ENCODE measurements at regions not wholly inside any gene's neighbourhood (a gene's known extent, or its start where the extent isn't known, plus 50 kb on each side); places are given as distances from the start of the nearest gene placed in this dataset.

DNA sequence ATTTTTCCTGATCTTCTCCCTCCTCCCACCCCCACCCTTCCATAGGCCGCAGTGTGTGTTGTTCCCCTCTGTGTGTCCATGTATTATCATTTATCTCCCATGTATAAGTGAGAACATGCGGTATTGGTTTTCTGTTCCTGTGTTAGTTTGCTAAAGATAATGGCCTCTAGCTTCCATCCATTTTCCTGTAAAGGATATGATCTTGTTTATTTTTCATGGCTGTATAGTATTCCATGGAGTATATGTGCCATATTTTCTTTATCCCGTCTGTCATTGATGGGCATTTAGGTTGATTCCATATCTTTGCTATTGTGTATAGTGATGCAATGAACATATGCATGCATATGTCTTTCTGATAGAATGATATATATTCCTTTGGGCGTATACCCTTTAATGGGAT is 173.3 kb upstream of the NAALADL2 start:
- 87 to 96% (median 93%) methylated on average over 4 of the region's 4 CpGs for WGBS, 3 donors

DNA sequence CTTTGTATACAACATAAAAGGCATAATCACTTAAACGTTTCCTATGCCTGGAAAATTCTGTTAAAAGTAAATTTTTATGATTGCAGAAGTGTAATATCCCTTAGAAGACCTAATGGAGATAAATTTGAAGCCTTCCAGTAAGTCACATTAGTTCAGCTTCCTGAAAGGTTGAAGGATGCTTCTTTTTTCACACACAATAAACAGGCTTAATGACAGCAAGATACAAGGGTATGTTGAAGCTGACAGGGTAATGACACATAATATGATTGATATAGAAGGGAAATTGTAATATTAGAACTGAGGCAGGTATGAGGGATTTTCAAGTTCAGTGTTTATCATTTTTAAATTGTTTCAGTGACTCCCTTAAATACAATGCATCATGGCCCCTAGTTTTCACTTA is 161.8 kb upstream of the NAALADL2 start:
- 58 to 64% (median 63%) methylated on average over 1 of the region's 1 CpG for WGBS, 3 donors

More for the DNA sequence above, 173.3 kb upstream of the NAALADL2 start:
- no peak overlapping the region for H3K27ac ChIP-seq (ENCODE audit: low read depth, low read length)

DNA sequence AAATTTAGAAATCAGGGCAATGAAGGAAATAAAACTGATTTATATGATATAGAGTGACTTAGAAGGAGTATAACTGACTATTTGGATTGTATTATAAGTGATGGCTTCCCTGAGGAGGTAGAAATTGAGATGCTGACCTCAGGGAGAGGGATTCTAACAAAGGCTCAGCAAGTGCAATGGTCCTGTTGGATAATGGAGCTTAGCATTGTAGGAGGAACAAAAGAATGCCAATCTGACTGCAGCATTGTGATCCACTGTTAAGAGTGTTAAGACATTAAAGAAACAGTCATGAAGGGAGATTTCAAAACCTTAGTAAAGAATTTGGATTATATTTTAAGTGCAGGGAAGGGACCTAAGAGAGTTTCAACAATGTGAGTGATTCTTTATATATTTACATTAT is 158.4 kb upstream of the NAALADL2 start:
- no peak overlapping the region for H3K27ac ChIP-seq (ENCODE audit: low read depth, low read length)

More for the DNA sequence above, 161.8 kb upstream of the NAALADL2 start:
- no peak overlapping the region for H3K27ac ChIP-seq (ENCODE audit: low read depth, low read length)

DNA sequence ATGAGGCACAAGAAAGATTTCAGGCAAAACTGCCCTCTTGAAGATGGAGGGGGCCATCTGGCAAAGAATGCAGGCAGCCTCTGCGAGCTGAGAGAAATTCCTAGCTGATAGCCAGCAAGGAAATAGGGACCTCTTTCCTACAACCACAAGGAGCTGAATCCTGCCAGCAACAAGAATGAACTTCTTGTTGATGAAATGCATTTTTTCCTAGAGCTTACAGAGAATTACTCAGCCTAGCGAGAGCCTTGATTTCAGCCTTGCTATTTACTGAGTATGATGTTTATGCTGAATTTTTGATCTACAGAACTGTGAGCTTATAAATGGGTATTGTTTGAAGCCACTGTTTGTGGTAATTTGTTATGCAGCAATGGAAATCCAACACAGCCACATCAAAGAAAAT is 148.5 kb upstream of the NAALADL2 start:
- no peak overlapping the region for H3K27ac ChIP-seq (ENCODE audit: low read depth, low read length)
- 76 to 78% (median 77%) methylated on average over 2 of the region's 2 CpGs for WGBS, 3 donors

DNA sequence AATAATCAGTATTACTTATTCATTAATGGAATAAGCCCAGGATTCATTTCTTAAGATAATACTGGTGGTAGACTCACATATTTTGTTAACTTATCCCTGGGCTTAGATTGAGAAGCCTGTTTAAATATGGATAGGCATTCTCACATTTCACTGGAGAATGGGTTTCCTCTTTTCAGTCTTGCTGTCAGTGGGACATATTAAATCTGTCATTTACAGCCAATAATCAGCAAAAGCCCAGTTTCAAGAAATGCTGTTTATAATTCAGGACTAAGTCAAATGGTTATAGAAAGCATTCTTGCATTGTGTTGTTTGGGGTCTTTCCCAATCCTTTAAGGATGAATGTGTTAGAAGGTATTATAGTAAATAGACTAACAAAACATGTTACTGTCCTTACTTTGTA is 143.7 kb upstream of the NAALADL2 start:
- no peak overlapping the region for H3K27ac ChIP-seq (ENCODE audit: low read depth, low read length)

DNA sequence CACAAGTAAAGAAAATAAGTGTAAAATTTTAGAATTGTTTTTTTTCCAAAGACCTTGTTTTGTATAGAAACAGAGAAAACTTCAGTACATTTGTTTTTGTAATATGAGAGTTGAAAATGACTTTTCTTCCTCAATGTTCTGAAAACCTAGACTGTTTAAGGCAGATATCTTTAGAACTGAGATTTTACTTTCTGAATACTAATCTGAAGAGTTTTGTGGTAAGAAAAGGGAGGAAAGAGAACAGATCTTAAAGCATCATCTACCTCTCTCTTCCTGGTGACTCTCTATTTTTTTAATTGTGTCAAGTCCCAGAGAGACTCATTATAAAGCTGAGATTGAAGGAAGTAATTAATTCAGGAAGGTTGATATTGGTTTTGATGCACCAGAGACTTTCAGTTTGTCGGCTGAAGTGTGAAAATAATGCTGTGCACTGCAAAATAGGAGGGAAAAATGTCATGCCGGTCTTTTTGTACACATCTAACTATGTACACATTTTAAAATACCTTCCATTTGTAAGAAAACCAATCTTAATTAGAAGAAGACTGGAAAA is 142.1 kb upstream of the NAALADL2 start:
- 83 to 86% (median 85%) methylated on average over 2 of the region's 2 CpGs for WGBS, 3 donors
- no peak overlapping the region for H3K27ac ChIP-seq (ENCODE audit: low read depth, low read length)

DNA sequence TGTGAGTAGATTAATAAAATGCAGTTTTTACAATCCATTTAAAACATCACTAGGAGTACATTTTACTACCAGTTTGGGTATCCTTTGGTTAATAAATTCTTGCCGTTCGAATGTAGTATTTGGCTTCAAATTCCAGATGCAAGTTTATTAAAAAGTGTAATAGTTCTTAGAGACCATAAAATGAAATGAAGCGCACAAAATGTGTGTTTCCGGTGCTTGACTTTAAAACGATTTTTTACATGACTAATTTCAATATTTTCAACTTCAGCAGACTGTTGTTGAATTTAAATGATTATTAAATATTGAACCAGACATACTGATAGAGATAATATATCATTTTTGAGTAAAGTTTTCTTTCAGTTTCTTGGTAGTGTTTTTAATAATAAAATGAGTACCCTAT is 138.4 kb upstream of the NAALADL2 start:
- 84 to 92% (median 92%) methylated on average over 5 of the region's 5 CpGs for WGBS, 3 donors
- H3K27ac ChIP-seq (ENCODE audit: low read depth, low read length) = no peak overlapping the region

DNA sequence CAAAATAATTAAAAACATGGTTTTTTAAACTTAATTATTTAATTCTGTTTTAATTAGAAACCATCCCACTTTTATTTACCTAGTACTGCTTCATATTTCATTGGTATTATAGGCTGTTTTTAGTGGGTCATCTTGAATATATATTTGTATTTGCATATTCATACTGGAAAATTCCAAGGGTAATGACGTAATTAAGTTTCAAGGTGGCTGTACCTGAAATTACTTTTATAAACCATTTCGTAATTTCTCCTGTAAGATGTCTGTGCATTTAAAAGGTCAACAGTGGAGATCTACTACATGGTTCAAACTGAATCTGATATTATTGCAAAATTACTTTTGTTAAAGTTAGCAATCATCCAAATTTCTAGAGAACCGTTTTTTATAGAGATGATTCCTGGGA is 133.8 kb upstream of the NAALADL2 start:
- WGBS, 3 donors = 80 to 89% (median 87%) methylated on average over 3 of the region's 3 CpGs
- H3K27ac ChIP-seq (ENCODE audit: low read depth, low read length) = no peak overlapping the region

DNA sequence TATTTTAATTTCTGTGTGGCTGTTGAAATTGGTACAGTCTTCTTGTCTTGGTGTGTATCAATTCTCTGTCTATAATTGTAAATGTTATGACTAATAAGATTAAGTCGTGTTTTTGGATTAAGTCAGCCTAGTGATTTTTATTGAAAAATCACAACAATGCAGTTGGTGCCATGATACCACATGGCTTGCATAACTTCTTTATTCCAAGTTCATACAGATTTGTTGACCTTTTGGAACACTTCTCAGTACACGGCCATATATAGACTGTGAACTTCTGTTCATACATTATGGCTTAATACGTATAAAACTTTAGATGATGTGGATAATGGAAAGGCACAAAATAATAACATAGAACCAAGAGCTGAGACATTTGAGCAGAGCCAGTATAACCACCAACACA is 121.2 kb upstream of the NAALADL2 start:
- 83 to 88% (median 85%) methylated on average over 3 of the region's 3 CpGs for WGBS, 3 donors
- H3K27ac ChIP-seq (ENCODE audit: low read depth, low read length) = no peak overlapping the region

DNA sequence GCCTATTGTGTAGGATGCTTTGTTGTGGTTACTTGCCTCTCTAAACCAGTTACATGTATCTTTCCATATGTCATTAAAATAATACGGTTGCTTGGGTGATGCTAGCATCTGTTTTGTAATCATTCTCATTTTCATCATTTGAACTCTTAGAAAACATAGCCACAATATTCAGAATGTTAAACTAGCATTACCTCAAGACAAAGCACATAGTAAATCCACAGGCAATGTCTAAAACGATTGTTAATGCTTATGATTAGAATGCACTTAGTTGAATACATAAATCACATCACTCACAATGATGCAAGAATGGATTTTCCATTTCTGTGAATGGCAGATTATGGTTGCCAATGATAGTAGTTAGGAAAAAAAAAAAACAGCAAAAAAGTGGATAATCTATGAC is 110.0 kb upstream of the NAALADL2 start:
- WGBS, 3 donors = 76 to 83% (median 82%) methylated on average over 2 of the region's 2 CpGs
- H3K27ac ChIP-seq (ENCODE audit: low read depth, low read length) = no peak overlapping the region

DNA sequence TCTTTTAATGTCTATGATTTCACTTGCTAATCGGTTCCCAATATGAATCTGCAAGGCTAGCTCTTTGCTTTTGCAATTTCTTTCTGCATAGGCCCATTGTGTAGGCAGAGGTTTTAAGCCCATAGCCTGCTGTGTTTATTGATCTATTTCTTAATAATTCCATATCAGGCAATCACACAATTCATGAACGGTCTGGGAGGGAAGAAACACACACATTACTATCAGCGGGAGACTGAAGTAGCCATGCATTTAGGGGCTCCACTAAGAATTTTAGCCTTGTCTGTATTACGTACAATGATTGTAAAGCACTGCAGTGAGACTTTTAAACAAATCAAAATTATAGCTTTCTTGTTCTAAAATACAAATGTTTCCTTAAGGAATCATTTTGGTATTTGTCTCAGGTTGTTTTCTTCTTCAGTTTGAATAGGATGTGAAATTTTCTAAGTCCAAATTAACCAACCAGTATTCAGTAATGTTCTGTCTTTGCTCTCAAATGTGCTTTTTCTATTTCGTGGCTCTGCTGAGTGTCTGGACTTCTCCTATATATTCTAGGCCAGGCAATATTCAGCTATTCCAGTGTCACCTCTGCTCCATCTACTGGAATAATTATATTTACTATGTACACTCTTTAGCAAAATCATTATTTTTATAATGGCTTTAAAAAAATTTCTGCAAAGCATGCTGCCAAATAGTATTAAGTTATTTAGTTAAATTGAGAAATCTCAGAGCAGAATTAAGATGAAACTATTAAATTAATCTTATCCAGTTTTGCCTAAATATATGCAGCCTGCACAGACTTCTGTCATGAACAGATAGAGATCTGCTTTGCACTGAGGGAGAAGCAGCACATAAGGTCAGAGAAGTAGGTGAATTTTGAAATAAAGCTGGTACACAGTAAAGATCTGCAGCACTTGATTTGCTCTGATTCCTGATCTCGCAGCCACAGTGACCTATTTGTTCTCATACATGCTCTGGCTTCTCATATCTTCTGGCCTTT is 103.0 kb upstream of the NAALADL2 start:
- H3K27ac ChIP-seq (ENCODE audit: low read depth, low read length) = no peak overlapping the region
- 73 to 86% (median 79%) methylated on average over 6 of the region's 6 CpGs for WGBS, 3 donors

DNA sequence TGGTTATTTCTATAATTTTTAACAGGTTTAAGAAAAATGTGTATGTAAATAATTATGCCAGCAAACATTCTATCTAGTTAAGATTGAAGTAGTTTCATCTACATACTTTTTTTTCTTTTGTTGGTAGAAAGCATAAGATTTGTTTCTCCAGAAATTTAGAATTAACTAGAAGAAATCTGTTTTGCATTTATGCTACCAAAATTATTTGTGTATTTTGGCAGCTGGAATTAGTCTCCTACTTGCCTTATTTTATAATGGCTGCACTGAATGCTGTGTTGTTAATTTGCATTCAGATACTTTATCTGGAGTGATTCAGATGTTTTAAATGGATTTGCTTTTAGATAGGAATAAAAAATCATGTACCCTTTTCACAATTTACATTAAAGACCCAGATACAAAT is 100.2 kb upstream of the NAALADL2 start:
- H3K27ac ChIP-seq (ENCODE audit: low read depth, low read length) = no peak overlapping the region

DNA sequence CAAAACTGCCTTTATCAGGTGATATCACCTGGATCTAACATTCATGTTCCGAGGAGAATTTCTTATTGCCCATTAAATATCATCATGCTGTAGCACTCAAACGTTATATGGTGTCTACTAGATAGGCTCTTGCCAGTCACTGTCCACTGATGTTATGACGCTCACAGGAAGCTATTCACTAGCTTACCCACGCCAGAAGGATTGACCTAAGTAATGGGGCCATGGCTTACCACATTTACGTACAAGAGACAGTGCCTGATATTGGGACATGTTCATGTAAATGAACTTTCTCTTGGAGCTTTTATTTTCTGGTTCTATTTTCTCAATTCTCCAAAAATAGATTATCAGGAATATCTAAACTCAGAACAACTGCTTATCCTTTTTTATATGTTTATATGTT is 91.7 kb upstream of the NAALADL2 start:
- WGBS, 3 donors = 58 to 89% (median 70%) methylated on average over 5 of the region's 5 CpGs
- H3K27ac ChIP-seq (ENCODE audit: low read depth, low read length) = no peak overlapping the region

DNA sequence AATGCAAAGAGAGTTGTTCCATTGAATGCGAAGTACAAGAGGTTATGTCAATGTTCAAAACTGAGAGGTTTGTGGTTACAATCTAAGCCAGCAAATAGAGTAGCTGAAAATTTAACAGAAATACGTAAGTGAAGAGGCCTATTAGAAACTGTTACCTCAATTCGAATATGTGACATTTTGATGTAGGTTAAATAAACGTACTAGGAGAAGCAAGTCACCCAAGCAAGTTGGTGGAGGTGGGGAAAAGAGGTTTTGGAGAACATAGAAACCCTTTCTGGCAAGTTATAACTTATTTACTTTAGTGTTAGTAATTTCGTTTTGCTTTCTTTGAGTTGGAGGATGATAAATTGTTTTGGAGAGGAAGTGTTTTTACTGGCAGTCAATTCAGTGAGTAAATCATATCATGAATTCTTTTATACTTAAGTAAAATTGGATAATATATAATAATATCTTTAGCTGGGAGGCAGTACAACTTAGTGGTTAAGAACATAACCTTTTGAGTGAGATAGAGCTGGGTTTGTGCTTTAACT is 91.2 kb upstream of the NAALADL2 start:
- no peak overlapping the region for H3K27ac ChIP-seq (ENCODE audit: low read depth, low read length)
- 40 to 50% (median 42%) methylated on average over 5 of the region's 5 CpGs for WGBS, 3 donors

DNA sequence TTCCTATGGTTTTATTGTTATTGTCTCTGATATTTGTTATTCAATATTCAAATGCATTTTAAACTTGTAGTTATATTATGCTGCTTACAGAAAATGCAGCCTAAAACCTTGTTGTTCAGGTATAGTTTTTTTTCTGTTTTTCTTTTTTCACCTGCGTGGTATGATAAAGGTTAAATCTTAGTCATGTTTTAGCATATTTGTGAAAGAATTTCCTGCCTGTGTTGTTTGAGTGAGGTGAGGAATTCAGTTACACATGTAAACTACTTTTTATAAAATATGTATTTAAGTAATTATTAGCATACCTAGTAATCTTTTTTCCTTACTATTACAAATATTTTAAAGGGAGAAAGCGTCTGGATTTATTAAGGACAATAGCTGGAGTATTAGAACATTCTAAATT is 90.0 kb upstream of the NAALADL2 start:
- WGBS, 3 donors = 87 to 97% (median 93%) methylated on average over 2 of the region's 2 CpGs
- no peak overlapping the region for H3K27ac ChIP-seq (ENCODE audit: low read depth, low read length)

DNA sequence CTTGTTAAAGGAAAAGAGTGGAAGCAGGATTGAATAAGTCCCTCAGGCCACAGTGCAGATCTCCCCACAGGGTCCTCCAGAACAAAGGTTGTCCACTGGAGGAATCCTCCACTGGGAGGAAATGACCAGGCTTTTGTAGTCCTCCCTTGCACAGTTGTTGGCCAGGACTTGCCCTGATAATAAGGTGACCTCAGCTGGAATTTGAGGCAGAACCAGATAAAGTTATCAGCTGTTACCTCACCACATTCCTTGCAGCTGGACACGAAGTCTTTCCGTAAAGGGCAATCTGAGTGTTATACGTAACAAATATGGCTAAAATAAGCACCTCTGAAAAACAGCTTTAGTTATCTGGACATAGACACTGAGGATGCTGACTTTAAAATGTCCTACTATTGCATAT is 83.5 kb upstream of the NAALADL2 start:
- WGBS, 3 donors = 42 to 70% (median 65%) methylated on average over 3 of the region's 3 CpGs
- no peak overlapping the region for H3K27ac ChIP-seq (ENCODE audit: low read depth, low read length)

DNA sequence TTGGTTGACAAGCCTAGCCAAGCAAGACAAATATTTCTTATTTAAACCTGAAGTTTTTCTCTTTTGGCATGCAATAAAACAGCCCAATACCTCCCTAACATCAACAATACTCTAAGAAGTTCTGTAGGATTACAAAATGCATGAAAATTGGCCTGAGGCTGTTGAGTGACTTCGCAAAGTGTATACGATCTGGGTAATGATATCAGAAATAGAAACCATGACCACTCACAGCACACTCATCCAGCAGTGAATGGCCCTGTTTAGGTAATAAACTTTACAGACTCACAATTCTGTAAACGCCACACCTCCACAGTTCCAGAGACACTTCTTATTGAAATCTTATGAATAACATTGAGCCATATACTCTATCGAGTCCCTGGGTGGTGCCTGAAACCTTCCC is 83.0 kb upstream of the NAALADL2 start:
- 87 to 90% (median 89%) methylated on average over 4 of the region's 4 CpGs for WGBS, 3 donors
- no peak overlapping the region for H3K27ac ChIP-seq (ENCODE audit: low read depth, low read length)

DNA sequence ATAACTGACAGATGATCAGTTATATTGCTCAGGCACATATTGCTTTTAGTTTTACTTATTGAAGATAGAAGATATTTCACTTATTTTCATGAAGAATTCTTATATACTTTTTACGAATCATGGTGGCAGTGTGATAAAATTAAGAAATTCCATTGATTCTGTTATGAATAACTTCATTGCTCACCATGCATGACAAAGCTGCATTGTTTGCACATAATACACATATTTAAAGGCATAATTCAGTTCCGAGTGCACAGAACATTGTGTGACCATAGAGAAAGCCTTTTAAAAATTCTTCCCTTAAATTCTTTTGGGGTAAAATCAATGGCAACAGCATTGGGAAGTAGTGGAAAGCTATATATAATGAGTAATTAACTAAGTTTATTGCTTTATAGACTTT is 82.5 kb upstream of the NAALADL2 start:
- H3K27ac ChIP-seq (ENCODE audit: low read depth, low read length) = no peak overlapping the region
- 78 to 91% (median 88%) methylated on average over 2 of the region's 2 CpGs for WGBS, 3 donors

DNA sequence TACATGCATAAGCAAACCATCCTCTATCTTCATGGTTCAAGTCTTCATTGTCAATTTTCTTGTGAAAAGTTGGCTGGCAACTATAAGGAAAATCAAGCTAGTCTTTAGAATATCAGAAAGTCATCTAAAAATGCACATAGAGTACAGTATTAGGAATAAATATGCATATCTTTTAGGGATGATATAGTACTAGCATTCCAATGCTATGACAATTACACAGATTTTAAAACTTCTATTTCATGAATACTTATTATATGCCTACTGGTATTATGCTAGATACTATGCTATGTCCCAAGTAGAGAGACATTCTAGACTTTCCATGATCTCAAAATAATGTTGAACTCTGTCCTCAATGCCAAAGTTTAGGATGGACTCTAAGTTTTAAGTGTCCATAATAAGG is 81.3 kb upstream of the NAALADL2 start:
- H3K27ac ChIP-seq (ENCODE audit: low read depth, low read length) = no peak overlapping the region

DNA sequence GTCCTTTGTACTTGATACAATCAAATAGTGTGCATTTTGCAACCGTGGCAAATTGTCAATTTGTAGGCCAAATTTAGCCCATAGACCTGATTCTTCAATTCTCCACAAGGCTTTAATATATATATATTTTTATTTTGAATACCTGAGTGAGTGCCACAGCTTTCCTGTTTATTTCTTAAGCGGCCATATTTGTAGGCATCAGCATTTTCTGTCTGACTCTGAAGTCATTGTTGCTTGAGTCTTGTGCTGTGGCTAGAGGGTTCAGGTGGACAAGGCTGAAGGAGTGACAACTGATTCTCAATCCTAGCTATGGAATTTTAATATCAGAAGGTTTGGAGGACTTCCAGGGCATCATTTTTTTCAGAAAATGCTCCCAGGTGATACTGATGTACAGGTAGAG is 75.6 kb upstream of the NAALADL2 start:
- 92 to 97% (median 95%) methylated on average over 2 of the region's 2 CpGs for WGBS, 3 donors
- H3K27ac ChIP-seq (ENCODE audit: low read depth, low read length) = no peak overlapping the region

Data from adipose tissue (tissue), 3 donors.